HUDEP-2 (cell line): ENCODE measurements at regions not wholly inside any gene's neighbourhood (a gene's known extent, or its start where the extent isn't known, plus 50 kb on each side); places are given as distances from the start of the nearest gene placed in this dataset.
A peak's percentile ranks its signal among the peaks of the same experiment; 100 is the strongest.

Experiments used
- DNase-seq, 76 experiments: peaks; one replicate each; lab custom pipeline; 2025; ENCODE audit not compliant: unreplicated experiment in 76 of 76; lab: John Stamatoyannopoulos, UW

DNA sequence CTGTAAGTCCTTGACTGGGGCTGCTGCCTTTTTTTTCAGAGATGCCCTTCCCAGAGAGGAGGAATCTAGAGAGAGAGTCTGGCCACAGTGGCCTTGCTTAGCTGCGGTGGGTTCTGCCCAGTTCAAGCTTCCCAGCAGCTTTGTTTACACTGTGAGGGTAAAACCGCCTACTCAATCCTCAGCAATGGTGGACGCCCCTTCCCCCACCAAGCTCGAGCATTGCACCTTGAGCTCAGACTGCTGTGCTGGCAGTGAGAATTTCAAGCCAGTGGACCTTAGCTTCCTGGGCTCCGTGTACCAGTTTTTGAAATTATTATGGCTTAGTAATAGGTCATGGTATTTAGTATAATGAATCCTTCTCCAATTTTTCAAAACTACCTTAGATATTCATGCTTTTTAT lies 395.4 kb downstream of the NPIPA7 start:
- no peak for DNase-seq

DNA sequence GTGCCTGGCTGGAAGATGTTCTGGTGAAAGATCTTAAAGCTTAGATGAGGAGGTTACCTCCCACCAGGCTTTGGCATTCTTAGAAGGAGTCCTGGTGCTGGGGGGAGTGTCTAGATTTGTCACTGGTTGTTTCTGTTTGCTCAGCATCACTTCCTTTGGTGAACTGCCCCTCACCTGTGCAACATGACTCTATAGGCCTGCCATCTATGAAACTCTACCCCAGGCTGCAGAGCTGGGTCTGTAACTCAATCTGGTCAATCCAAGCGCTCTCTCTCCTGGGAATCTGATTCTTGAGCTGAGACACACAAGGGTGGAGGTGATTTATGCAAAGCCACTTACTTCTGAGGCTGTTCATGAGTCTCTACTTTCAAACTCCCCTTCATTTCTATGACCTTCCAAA lies 399.4 kb downstream of the NPIPA7 start:
- DNase-seq = no peak

DNA sequence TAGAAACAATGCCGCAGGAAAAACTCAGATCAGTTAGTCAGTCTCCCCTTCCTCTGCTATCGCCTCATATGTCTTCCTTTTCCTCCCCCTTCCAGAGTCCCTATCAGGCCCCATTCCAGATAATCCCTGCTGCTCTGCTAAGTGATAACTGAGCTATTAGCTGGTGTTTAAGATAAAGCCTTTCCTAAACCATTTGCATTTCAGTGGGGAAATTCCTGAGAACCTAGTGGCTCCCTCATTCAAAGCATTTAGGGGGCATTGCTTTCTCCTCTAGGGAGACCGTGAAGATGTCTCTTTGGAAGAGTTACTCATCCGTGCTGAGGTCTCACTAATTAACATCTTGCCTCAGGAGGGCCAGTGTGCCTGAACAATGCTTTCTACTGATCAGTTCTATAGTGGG lies 401.6 kb downstream of the NPIPA7 start:
- no peak for DNase-seq

DNA sequence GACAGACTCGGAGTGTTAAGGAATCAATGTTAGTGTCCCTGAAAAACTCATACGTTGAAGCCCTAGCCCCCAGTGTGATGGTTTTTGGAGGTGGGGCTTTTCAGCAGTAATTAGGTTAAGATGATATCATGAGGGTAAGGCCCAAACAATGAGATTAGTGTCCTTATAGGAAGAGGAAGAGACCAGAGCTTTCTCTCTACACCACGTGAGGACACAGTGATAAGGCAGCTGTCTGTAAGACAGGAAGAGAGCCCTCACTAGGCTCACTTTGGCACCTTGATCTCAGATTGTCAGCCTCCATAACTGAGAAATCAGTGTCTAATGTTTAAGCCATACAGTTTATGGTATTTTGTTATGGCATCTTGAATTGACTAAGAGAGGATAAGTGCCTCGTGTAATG lies 403.2 kb downstream of the NPIPA7 start:
- no peak for DNase-seq

DNA sequence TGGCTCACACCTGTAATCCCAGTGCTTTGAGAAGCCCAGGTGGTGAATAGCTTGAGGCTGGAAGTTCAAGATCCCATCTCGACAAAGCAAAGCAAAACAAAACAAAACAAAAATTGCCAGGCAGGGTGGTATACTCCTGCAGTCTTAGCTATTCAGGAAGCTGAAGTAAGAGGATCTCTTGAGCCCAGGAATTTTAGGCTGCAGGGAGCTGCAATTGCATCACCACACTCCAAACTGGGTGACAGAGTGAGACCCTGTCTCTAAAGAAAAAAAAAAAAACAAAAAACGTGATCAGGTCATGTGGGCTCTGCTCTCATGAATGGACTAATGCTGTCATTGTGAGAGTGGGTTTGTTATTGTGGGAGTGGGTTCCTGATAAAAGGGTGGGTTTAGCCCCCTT lies 409.1 kb downstream of the NPIPA7 start:
- DNase-seq = no peak

DNA sequence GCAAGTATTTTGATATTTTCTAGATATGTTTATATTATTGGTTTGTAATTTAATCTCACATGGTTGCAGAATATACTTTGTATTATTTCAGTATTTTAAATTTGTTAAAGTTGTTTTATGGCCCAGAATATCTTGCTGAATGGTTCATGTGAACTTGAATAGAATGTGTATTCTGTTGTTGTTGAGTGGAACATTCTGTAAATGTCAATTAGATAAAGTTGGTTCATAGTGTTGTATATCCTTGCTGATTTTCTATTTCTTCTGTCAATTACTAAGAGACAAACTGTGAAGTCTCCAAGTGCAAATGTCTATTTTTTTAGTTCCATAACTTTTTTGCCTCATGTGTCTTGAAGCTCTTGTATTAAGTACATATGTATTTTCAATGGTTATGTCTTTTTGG lies 411.7 kb downstream of the NPIPA7 start:
- no peak for DNase-seq

DNA sequence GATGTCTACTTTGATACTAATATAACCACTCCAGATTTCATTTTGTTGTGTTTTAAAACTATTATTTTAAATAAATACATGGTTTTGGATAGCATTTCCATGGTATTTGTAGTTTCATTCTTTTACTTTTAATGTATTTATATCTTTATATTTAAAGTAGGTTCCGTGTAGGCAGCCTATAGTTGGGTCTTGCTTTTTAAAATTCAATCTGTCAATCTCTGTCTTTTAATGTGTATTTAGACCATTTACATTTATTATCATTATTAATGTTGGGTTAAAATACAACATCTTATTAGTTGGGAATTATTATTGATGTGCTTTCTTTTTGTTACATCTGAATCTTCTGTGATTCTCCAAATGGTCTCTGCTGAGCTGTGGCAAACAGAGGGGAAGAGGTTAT lies 412.1 kb downstream of the NPIPA7 start:
- DNase-seq = no peak

DNA sequence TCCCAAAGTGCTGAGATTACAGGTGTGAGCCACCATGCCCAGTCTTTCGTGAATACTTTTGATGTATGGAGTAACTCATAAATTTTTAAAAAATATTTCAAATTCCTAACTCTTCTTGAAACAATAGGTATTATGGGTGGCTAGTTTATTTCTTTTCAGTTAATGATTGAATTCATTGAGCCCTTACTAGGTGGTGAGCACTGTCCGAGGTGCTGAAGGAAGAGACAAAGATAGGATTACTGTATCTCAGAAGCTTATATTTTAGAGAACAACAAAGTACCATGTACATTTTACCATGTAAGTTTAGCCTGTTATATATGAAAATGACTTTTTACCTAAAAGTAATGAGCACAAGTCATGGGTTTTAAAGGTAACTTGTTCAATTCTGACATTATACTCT lies 418.3 kb downstream of the NPIPA7 start:
- DNase-seq = peak in 3 of 76 experiments; percentile 1 to 6 (median 6)

DNA sequence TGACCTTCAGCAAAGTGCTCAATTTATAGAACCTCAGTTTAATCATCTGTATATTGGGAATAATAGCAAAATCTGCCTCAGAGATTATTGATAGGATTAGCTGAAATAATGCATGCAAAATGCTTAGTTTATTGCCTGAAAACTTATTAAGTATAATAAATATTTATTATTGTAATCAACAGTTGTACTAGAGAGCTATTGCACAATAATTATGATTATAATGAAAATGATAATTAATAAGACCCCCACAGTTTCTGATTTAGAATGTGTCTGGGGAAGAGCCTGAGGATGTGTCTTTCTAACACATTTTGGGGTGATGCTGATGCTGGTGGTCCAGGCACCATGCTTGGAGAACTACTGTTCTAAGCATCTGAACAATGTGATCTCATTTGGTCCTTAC lies 419.6 kb downstream of the NPIPA7 start:
- DNase-seq = no peak

DNA sequence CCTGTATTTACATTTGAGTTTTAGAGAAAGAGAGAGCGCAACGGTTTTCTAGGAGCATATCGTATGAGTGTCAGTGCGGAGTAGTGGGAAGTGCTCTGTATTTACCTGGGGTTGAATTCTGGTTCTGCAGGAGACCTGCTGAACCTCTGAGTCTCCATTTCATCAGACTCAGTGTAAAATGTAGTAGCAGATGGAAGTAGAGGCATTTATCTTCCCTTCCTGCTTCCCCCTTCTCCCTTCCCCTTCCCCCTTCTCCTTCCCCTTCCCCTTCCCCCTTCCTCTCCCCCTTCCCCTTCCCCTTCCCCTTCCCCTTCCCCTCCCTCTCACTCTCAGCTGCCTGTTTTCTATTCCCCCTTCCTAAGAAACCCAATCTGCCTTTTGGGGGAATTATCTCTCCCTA lies 426.9 kb downstream of the NPIPA7 start:
- no peak for DNase-seq

DNA sequence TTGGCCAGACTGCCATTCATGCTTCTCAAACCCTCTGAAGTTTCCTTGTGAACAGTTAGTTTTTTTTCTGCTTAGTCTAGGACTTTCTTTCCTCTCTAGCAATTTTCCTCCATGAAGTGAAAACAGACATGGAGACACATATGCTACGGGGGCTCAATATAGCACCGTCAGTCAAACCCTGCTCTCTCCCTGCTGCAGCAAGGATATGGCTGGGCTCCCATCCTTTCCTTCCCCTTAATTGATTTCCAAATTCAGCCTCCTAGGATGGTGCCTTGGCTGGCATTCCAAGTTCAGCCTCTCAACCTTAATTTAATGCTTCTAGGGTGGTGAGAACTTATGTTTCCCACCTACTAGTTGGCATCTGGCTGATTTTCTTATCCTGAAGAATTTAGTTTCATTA lies 436.7 kb downstream of the NPIPA7 start:
- DNase-seq = no peak

DNA sequence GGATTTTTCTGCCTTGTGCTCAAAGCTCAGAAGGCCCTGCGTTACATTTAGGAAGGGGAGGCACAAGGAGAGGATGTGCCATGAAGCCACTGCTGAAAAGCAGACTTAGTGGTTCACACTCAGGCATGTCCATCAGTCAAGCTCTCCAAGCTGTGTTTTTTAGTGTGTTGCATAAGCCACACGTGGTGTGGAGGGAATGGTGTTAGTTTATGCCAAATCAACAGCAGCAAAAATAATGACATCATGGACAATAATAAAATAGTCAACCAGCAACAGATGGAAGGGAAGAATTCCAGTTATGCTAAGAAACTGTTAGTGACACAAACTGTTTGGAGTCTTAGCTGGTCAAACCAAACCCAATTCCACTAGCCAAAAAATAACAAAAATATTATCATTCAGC lies 438.3 kb downstream of the NPIPA7 start:
- DNase-seq = no peak

DNA sequence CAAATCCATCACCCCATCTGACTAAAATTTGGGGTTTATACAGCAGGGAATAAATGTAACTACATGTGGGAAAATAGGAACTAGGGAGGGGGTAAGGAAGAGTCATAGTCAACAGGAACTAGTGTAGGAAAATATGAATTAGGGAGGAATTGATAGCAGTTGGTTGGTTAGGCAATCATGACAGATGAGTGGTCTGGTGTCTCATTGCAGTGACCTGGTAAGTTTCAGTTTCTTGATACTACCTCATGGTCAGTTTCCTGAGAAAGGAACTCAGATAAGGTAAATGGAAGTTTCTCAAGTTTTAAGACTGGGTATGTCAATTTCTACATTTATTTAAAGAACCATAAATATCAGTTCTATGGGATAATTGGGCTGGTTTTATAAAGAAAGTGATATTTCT lies 442.3 kb downstream of the NPIPA7 start:
- no peak for DNase-seq

DNA sequence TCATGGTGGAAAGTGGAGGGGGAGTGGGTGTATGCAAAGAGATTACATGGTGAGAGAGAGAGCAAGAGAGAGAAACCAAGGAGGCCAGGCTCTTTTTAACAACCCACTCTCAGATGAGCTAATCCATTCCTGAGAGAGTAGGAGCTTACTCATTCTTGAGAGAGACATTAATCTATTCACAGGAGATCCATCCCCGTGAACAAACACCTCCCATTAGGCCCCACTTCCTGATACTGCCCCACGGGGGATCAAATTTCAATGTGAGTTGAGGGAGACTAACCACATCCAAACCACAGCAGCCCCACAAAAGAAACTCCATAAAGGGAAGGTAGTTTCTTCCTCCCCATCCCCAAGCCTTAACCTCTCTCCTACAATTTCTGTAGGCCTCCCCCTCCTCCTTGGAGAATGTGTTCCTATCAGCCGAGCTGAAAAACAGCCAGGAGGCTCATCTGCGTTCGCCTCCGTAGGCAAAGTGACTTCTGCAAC lies 450.0 kb downstream of the NPIPA7 start:
- no peak for DNase-seq

DNA sequence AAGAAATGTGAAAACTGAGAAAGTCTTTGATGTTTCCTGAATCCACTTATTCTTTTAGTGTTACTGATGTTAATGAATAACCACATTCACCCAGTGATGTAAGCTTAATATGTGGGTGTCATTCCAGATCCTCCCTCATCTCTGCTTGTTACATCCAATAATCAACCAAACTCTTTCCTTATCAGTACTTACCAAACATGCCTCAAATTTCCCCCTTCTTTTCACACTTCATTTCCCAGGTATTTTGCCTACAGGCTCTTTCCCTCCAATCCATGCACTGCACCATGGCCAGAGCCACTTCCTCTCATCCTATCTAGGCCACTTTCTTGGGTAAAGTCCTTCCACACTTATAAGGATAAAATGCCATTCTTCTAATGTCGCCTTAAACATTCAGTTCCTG lies 451.5 kb downstream of the NPIPA7 start:
- DNase-seq = no peak

DNA sequence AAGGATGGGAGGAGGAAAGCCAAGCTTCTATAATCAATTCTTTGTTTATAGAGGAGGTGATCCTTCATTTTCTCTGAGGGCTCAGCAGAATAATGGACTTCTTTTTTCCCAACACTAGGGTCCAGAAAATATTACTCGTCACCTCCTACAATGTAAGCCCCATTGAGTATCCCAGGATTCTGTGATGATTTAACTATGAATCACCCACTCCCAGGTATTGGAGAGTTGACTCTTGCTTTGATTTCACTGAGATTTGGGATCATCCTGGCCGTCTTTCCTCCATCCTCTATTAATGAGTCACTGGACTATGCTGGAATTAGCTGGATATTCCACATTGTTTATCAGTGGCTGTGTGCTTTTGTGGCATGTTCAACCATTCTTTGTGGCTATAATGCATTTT lies 452.0 kb downstream of the NPIPA7 start:
- DNase-seq = no peak

DNA sequence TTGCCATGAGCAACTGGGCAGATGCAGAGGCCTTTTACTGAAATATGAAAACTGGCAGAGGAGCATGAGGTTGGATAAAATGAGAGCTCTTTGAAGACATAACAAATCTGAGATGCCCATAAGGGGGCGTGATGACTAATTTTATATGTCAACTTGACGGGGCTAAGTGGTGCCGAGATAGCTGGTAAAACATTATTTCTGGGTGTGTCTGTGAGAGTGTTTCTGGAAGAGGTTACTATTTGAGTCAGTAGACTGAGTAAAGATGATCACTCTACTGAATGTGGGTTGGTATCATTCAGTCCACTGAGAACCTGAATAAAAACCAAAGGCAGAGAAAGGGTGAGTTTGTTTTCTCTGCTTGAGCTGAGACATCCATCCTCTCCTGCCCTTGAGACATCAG lies 454.2 kb downstream of the NPIPA7 start:
- DNase-seq = no peak

DNA sequence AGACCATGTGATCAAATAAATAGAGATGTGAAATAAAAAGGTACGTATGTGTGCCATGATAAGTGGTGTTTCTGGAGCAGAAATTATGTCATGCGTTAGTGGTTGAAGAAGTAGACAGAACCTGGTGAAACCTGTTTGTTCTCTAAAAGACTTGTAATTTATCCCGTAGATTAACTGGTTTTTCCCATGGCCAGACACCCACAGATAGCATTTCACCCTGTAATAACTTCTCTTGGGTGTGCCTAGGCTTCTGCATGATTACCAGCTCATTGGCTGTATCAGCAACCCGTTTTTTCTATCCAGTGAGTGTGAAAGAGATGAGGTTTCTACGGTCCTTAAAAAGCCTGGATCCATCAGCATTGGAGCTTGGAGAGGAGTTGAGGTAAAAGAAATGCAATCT lies 471.3 kb downstream of the NPIPA7 start:
- no peak for DNase-seq

DNA sequence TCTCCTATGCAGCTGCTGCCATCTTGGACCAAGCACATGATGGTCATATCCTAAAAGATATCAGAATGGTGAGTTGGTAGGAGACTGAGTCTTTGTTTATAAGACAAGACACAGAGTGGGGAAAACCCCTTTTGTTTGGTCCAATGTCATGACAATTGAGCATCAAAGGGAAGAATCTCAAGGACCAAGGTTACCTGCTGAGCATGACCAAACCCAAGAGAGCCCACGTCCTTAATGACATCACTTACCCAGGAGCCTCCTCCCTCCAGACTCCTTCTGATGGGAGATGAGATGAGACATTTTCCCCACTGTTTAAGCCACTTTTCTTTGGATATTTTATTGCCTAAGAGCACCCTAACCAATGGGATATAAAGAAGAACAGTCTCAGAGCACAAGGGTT lies 478.1 kb downstream of the NPIPA7 start:
- no peak for DNase-seq

DNA sequence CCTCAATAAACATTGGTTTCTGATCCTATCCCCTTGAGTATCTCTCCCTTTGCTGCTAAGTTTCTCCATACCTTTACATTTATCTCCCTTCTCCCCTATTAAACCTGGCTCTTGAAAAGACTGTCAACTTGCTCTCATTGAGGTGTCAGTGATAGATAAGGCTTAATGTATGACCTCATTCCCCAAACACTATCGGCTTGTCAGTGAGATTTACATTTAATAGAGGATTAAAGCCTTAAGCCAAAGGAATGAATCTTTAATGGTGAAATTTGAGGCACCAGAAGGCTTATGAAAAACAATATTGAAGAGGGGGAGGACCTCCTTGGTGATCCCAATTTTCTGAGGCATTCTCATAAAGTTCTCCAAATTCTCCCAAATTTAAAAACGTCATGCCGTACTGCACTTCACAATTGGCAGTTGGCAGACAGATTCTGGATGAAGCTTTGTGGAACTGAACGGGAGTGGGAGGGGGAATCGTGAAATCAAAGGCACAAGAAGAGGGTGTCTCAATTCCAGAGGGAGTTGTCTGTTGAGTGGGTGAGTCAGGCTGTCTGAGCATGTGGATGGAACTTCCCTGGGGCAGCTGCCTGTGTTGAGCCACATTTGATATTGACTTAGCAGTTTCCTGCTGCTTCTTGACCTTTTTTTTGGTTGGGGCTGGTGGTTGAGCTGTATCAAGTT lies 478.8 kb downstream of the NPIPA7 start:
- DNase-seq = no peak

DNA sequence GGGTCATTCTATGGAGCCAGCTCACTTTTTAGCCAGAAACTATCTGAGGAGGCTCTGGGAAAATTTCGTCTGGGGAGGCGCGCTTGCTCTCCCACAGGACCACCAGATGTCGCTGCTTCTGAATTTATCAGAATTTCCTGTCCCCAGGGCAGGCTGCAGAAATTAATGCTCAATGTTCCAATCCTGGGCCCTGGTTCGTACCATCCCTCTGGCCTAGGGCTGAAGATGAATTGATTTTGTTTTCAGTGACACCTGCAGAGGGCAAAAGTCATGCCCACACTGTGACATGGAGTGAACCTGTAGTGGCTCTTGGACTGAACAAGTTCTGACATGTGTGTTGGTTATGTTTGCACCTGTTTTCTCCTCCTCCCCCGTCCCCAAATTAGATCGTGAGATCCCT lies 482.6 kb downstream of the NPIPA7 start:
- DNase-seq = peak in 26 of 76 experiments; percentile 0 to 44 (median 11)

DNA sequence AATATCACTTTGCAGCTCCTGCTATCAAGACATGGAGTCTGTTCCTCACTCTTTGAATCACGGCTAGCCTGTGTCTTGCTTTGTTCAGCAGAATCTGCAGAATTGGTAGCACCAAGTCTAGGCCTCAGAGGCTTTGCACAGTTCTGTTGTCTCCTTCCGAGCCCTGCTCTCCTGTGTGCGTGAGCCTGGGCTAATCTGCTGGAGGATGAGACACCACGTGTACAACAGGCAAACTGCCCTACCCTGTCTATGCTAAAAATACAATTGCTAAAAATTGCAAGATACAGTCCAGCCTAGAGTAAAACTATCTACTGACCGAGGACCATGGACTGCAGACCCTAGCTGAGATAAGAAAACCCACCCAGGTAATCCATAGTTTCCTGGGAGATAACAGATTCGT lies 484.7 kb downstream of the NPIPA7 start:
- DNase-seq = no peak

DNA sequence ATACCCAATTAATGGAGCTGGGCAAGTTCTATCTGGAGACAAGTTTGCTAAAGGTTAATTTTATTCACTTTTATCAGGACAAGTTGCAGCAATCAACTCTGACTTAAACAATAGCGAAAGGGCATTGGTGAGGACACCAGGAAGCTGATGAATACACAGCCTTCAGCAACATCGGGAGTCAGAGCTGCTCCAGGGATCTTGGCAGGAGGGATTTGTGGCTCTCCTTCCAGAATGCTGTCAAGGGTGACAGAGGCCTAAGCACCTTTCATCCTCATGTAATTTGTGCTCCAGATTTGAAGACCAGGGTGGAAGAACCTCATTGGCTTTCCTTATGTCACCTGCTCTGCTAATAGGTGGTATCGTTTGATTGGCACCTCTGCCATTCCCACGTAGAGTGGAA lies 485.6 kb downstream of the NPIPA7 start:
- DNase-seq = no peak
